RWPE2 (cell line): ENCODE measurements at regions not wholly inside any gene's neighbourhood (a gene's known extent, or its start where the extent isn't known, plus 50 kb on each side); places are given as distances from the start of the nearest gene placed in this dataset.

Experiments
- ATAC-seq: fragments of 200-7000 bp; cut with Tn5 transposase; 3 replicates; pipeline ENCODE4 v1.9.1; 2021; ENCODE audit warnings: low read depth
- DNase-seq: peaks from one replicate; pipeline ENCODE4 v3.0.0-alpha.2; 2020; ENCODE audit warnings: low spot score
- H3K27ac ChIP-seq: fragments of 450-650 bp; 2 replicates; pipeline ENCODE4 v1.5.1; 2017; ENCODE audit warnings: mild to moderate bottlenecking; ENCODE audit not compliant: poor library complexity, severe bottlenecking
- H3K27me3 ChIP-seq: fragments of 250-450 bp; sonication (Bioruptor Pico); 2 replicates; pipeline ENCODE4 v1.5.1; 2021; ENCODE audit warnings: mild to moderate bottlenecking, moderate library complexity; ENCODE audit not compliant: insufficient read depth, poor library complexity, severe bottlenecking
- H3K36me3 ChIP-seq: fragments of 250-450 bp; sonication (Bioruptor Pico); 2 replicates; pipeline ENCODE4 v1.5.1; 2020; ENCODE audit warnings: low read depth, mild to moderate bottlenecking, moderate library complexity
- H3K4me1 ChIP-seq: fragments of 250-450 bp; sonication (Bioruptor Pico); 2 replicates; pipeline ENCODE4 v1.5.1; 2021; ENCODE audit warnings: mild to moderate bottlenecking, moderate library complexity; ENCODE audit not compliant: insufficient read depth, poor library complexity, severe bottlenecking
- H3K4me3 ChIP-seq: fragments of 250-450 bp; sonication (Bioruptor Pico); 2 replicates; pipeline ENCODE4 v1.5.1; 2021; ENCODE audit warnings: mild to moderate bottlenecking, moderate library complexity; ENCODE audit not compliant: severe bottlenecking
- H3K9me3 ChIP-seq: fragments of 250-450 bp; sonication (Bioruptor Pico); 2 replicates; pipeline ENCODE4 v1.5.1; 2021; ENCODE audit warnings: mild to moderate bottlenecking, moderate library complexity; ENCODE audit not compliant: severe bottlenecking
- CTCF ChIP-seq: fragments of 450-650 bp; IDR thresholded peaks from one replicate; pipeline ENCODE4 v1.5.1; 2017; ENCODE audit warnings: mild to moderate bottlenecking, moderate library complexity; ENCODE audit not compliant: poor library complexity, severe bottlenecking

GRCh38 chr13:111906816-111907215, 160.1 kb upstream of the SOX1 start:
- Histone ChIP-seq H3K27me3 (no peaks in the 10 kb centered on the region), H3K4me1 (no peaks in the 10 kb centered on the region), H3K27ac (no peak overlapping the region), H3K9me3 (no peaks in the 10 kb centered on the region), H3K4me3 (no peak overlapping the region), H3K36me3 (no peaks in the 10 kb centered on the region)
- no peak for ATAC-seq
- DNase-seq, result peak; percentile 6
- TF ChIP-seq CTCF, result no peak

- no peak overlapping the region for H3K4me3 ChIP-seq
- no peak for TF ChIP-seq CTCF
- peak; percentile 14 for DNase-seq
- H3K27ac ChIP-seq, result no peak overlapping the region
- no peaks in the 10 kb centered on the region for H3K9me3 ChIP-seq
- H3K36me3 ChIP-seq, result no peaks in the 10 kb centered on the region
- no peaks in the 10 kb centered on the region for H3K4me1 ChIP-seq
- ATAC-seq, result no peak
- no peaks in the 10 kb centered on the region for H3K27me3 ChIP-seq
These were observed 159.5 kb upstream of the SOX1 start for GRCh38 chr13:111907341-111907880.

GRCh38 chr13:111908361-111908760, 158.6 kb upstream of the SOX1 start:
- Histone ChIP-seq H3K27me3 (no peaks in the 10 kb centered on the region), H3K4me3 (no peak overlapping the region)
- TF ChIP-seq CTCF, result no peak

GRCh38 chr13:111908981-111909380, 158.0 kb upstream of the SOX1 start:
- TF ChIP-seq CTCF, result no peak
- DNase-seq (no peak), ATAC-seq (no peak)
- Histone ChIP-seq H3K27me3 (no peaks in the 10 kb centered on the region), H3K27ac (no peak overlapping the region), H3K4me1 (no peaks in the 10 kb centered on the region), H3K9me3 (no peaks in the 10 kb centered on the region), H3K36me3 (no peaks in the 10 kb centered on the region), H3K4me3 (no peak overlapping the region)

More at GRCh38 chr13:111908361-111908760, 158.6 kb upstream of the SOX1 start:
- DNase-seq (no peak), ATAC-seq (no peak)
- H3K27ac ChIP-seq, result no peak overlapping the region
- no peaks in the 10 kb centered on the region for H3K9me3 ChIP-seq
- H3K4me1 ChIP-seq, result no peaks in the 10 kb centered on the region
- H3K36me3 ChIP-seq, result no peaks in the 10 kb centered on the region

GRCh38 chr13:111909501-111909900, 157.4 kb upstream of the SOX1 start:
- no peaks in the 10 kb centered on the region for H3K27me3 ChIP-seq
- H3K9me3 ChIP-seq, result no peaks in the 10 kb centered on the region
- no peak for TF ChIP-seq CTCF
- no peak overlapping the region for H3K4me3 ChIP-seq
- no peak overlapping the region for H3K27ac ChIP-seq
- ATAC-seq (no peak), DNase-seq (no peak)
- no peaks in the 10 kb centered on the region for H3K4me1 ChIP-seq
- no peaks in the 10 kb centered on the region for H3K36me3 ChIP-seq
